H9 (cell line): ENCODE measurements at regions not wholly inside any gene's neighbourhood (a gene's known extent, or its start where the extent isn't known, plus 50 kb on each side); places are given as distances from the start of the nearest gene placed in this dataset.

Experiments
- DNase-seq: peaks from one replicate; pipeline ENCODE4 v3.0.0-alpha.2; 2017
- H2AFZ ChIP-seq: one replicate; pipeline ENCODE4 v1.6.1; 2013; ENCODE audit warnings: mild to moderate bottlenecking, low read length, control low read depth, moderate library complexity
- H2AK5ac ChIP-seq: 2 replicates; pipeline ENCODE4 v1.6.1; 2013; ENCODE audit warnings: low read length, control low read depth, mixed read lengths; ENCODE audit not compliant: insufficient read length
- H2BK120ac ChIP-seq: one replicate; pipeline ENCODE4 v1.6.1; 2013; ENCODE audit warnings: low read depth, mild to moderate bottlenecking, low read length, control low read depth, inconsistent platforms; ENCODE audit not compliant: poor library complexity, severe bottlenecking
- H2BK12ac ChIP-seq: 2 replicates; pipeline ENCODE4 v1.6.1; 2013; ENCODE audit warnings: low read length, control low read depth, mixed read lengths, low read depth; ENCODE audit not compliant: insufficient read length
- H2BK15ac ChIP-seq: 2 replicates; pipeline ENCODE4 v1.6.1; 2013; ENCODE audit warnings: low read depth, low read length, control low read depth
- H2BK20ac ChIP-seq: one replicate; pipeline ENCODE4 v1.6.1; 2013; ENCODE audit warnings: low read depth, mild to moderate bottlenecking, low read length, control low read depth, inconsistent platforms; ENCODE audit not compliant: poor library complexity, severe bottlenecking
- H2BK5ac ChIP-seq: 2 replicates; pipeline ENCODE4 v1.6.1; 2013; ENCODE audit warnings: low read length, control low read depth, mixed read lengths; ENCODE audit not compliant: insufficient read length
- H3K14ac ChIP-seq: 2 replicates; pipeline ENCODE4 v1.6.1; 2013; ENCODE audit warnings: low read length, control low read depth; ENCODE audit not compliant: insufficient read depth
- H3K18ac ChIP-seq: 2 replicates; pipeline ENCODE4 v1.6.1; 2013; ENCODE audit warnings: low read depth, mild to moderate bottlenecking, mixed read lengths, low read length, control low read depth; ENCODE audit not compliant: insufficient read length
- H3K23ac ChIP-seq: 2 replicates; pipeline ENCODE4 v1.6.1; 2013; ENCODE audit warnings: low read length, control low read depth, mixed read lengths, low read depth; ENCODE audit not compliant: insufficient read length
- H3K23me2 ChIP-seq: 2 replicates; pipeline ENCODE4 v1.6.1; 2013; ENCODE audit warnings: low read depth, mild to moderate bottlenecking, mixed read lengths, low read length, control low read depth; ENCODE audit not compliant: insufficient read length, poor library complexity, severe bottlenecking
- H3K27ac ChIP-seq: 2 replicates; pipeline ENCODE4 v1.5.1; 2013; ENCODE audit warnings: low read length, control low read depth, mixed read lengths, low read depth; ENCODE audit not compliant: insufficient read length
- H3K27me3 ChIP-seq: 2 replicates; pipeline ENCODE4 v1.6.1; 2013; ENCODE audit warnings: low read length, control low read depth, inconsistent platforms; ENCODE audit not compliant: insufficient read depth
- H3K4ac ChIP-seq: 2 replicates; pipeline ENCODE4 v1.6.1; 2013; ENCODE audit warnings: low read depth, mild to moderate bottlenecking, control low read depth, inconsistent platforms, low read length, moderate library complexity
- H3K4me1 ChIP-seq: 2 replicates; pipeline ENCODE4 v1.6.1; 2013; ENCODE audit warnings: low read length, control low read depth, inconsistent platforms; ENCODE audit not compliant: insufficient read depth
- H3K4me2 ChIP-seq: 2 replicates; pipeline ENCODE4 v1.6.1; 2013; ENCODE audit warnings: low read length, control low read depth, mixed read lengths; ENCODE audit not compliant: insufficient read length, insufficient read depth
- H3K56ac ChIP-seq: 2 replicates; pipeline ENCODE4 v1.6.1; 2013; ENCODE audit warnings: low read depth, mild to moderate bottlenecking, mixed read lengths, low read length, control low read depth; ENCODE audit not compliant: insufficient read length
- H3K79me1 ChIP-seq: 2 replicates; pipeline ENCODE4 v1.6.1; 2013; ENCODE audit warnings: low read depth, mild to moderate bottlenecking, moderate library complexity, low read length, control low read depth, inconsistent platforms; ENCODE audit not compliant: insufficient read depth, poor library complexity, severe bottlenecking
- H3K79me2 ChIP-seq: 2 replicates; pipeline ENCODE4 v1.6.1; 2013; ENCODE audit warnings: low read length, control low read depth, inconsistent platforms; ENCODE audit not compliant: insufficient read depth
- H3K9ac ChIP-seq: 2 replicates; pipeline ENCODE4 v1.6.1; 2013; ENCODE audit warnings: low read length, control low read depth, mixed read lengths; ENCODE audit not compliant: insufficient read length; ENCODE audit errors: extremely low read depth
- H3K9me3 ChIP-seq: one replicate; pipeline ENCODE4 v1.6.1; 2013; ENCODE audit warnings: low read depth, low read length, inconsistent platforms; ENCODE audit not compliant: control insufficient read depth
- H3T11ph ChIP-seq: one replicate; pipeline ENCODE4 v1.6.1; 2013; ENCODE audit warnings: mild to moderate bottlenecking, low read length, control low read depth, inconsistent platforms
- H4K20me1 ChIP-seq: one replicate; pipeline ENCODE4 v1.6.1; 2013; ENCODE audit not compliant: control insufficient read depth, insufficient read length, insufficient read depth
- H4K5ac ChIP-seq: 2 replicates; pipeline ENCODE4 v1.6.1; 2013; ENCODE audit warnings: low read depth, mild to moderate bottlenecking, mixed read lengths, low read length, control low read depth; ENCODE audit not compliant: insufficient read length
- H4K8ac ChIP-seq: replicated peaks from 2 replicates; pipeline ENCODE4 v1.6.1; 2013; ENCODE audit warnings: low read length, control low read depth, mixed read lengths, low read depth; ENCODE audit not compliant: insufficient read length
- H4K91ac ChIP-seq: 2 replicates; pipeline ENCODE4 v1.6.1; 2013; ENCODE audit warnings: low read depth, mild to moderate bottlenecking, moderate library complexity, mixed read lengths, low read length, control low read depth; ENCODE audit not compliant: insufficient read length
- H3K27ac Mint-ChIP-seq, 3 experiments: 2 replicates in 2 of 3; 3 replicates in 1 of 3; pipeline ENCODE4 v1.8.0; 2020 to 2021; ENCODE audit warnings: mixed read lengths in 3 of 3, mild to moderate bottlenecking in 1 of 3, moderate library complexity in 1 of 3
- H3K27me3 Mint-ChIP-seq: 2 replicates; pipeline ENCODE4 v1.8.0; 2021; ENCODE audit warnings: low read depth, mild to moderate bottlenecking, moderate library complexity, mixed read lengths
- H3K36me3 Mint-ChIP-seq, 3 experiments: 2 replicates in 2 of 3; 3 replicates in 1 of 3; pipeline ENCODE4 v1.8.0; 2020 to 2021; ENCODE audit warnings: low read depth in 3 of 3, mixed read lengths in 3 of 3; ENCODE audit not compliant: insufficient read depth in 1 of 3
- H3K4me1 Mint-ChIP-seq, 2 experiments: 2 replicates each; pipeline ENCODE4 v1.8.0; 2020; ENCODE audit warnings: mixed read lengths in 2 of 2
- H3K4me3 Mint-ChIP-seq, 2 experiments: 2 replicates in 1 of 2; 3 replicates in 1 of 2; pipeline ENCODE4 v1.8.0; 2020 to 2021; ENCODE audit warnings: mild to moderate bottlenecking in 2 of 2, mixed read lengths in 2 of 2, moderate library complexity in 1 of 2
- H3K9me3 Mint-ChIP-seq, 2 experiments: 2 replicates in 1 of 2; 3 replicates in 1 of 2; pipeline ENCODE4 v1.8.0; 2020; ENCODE audit warnings: mild to moderate bottlenecking in 2 of 2, mixed read lengths in 2 of 2, moderate library complexity in 1 of 2
- CTCF ChIP-seq: fragments of 200-600 bp; sonication (generic); conservative IDR thresholded peaks from 3 replicates; pipeline ENCODE4 v1.8.0; 2021; ENCODE audit warnings: antibody characterized with exemption, mild to moderate bottlenecking
- WGBS: extraction: QIAGEN DNeasy Blood & Tissue Kit; methylation state at CpG from one replicate; pipeline ENCODE4 v1.1.7; 2013; ENCODE audit warnings: missing lambda C conversion rate, low lambda C conversion rate, mixed read lengths; ENCODE audit not compliant: insufficient read length; ENCODE audit errors: extremely low coverage; 5-methylcytosine and 5-hydroxymethylcytosine counted together

DNA sequence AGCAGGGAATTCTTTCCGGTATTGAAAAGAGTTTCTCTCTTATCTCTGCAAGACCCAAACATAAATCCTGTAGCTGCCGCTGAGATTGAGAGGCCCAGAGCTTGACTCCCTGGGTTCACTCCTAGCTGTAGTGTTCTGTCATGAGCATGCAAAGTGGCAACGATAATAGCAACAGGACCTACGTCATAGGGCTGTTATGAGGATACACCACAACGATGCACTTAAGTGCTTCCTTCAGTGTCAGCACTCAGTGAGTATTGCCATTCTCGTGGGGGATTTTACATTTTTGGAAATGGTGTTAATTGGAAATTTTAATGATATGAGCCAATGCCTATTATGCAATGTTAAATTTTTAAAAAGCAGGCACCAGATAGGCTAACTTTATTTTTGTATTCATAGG lies 199.8 kb downstream of the CYLD start:
- Histone ChIP-seq H2BK5ac (no peak overlapping the region), H3K9ac (no peak overlapping the region), H4K5ac (no peak overlapping the region), H3K23ac (no peak overlapping the region), H3K56ac (no peak overlapping the region), H3K4me1 (no peaks in the 10 kb centered on the region), H3K4me2 (no peak overlapping the region), H2BK120ac (no peak overlapping the region), H4K20me1 (no peaks in the 10 kb centered on the region), H3T11ph (no peak overlapping the region), H2AK5ac (no peak overlapping the region), H3K9me3 (no peaks in the 10 kb centered on the region), H3K18ac (no peak overlapping the region), H2AFZ (no peak overlapping the region), H2BK15ac (no peak overlapping the region), H2BK20ac (no peak overlapping the region), H4K8ac (no peak overlapping the region), H3K27ac (no peak overlapping the region), H4K91ac (no peak overlapping the region), H3K79me2 (no peaks in the 10 kb centered on the region), H3K79me1 (no peaks in the 10 kb centered on the region), H3K4ac (no peak overlapping the region), H3K14ac (no peak overlapping the region), H3K23me2 (no peaks in the 10 kb centered on the region), H3K27me3 (no peaks in the 10 kb centered on the region), H2BK12ac (no peak overlapping the region)
- no peak for DNase-seq
- Mint-ChIP-seq H3K4me3 (no peak overlapping the region), H3K27me3 (no peaks in the 10 kb centered on the region), H3K4me1 (peaks cover 10 to 13% of the 10 kb centered on the region in 2 experiments), H3K36me3 (no peaks in the 10 kb centered on the region), H3K9me3 (no peaks in the 10 kb centered on the region), H3K27ac (no peak overlapping the region)
- WGBS: no CpG with 5 or more reads among the region's 6 CpGs
- TF ChIP-seq CTCF: no peak
